ENCODE measurements at regions not wholly inside any gene's neighbourhood (a gene's known extent, or its start where the extent isn't known, plus 50 kb on each side); places are given as distances from the start of the nearest gene placed in this dataset.

- Mint-ChIP-seq H3K27me3 (no peaks in the 10 kb centered on the region), H3K27ac (no peak overlapping the region), H3K36me3 (no peaks in the 10 kb centered on the region), H3K4me3 (no peak overlapping the region), H3K4me1 (ENCODE audit: low read depth in 2 of 2) (no peaks in the 10 kb centered on the region), H3K9me3 (no peaks in the 10 kb centered on the region)
- DNase-seq (ENCODE audit: low spot score) (no peak), ATAC-seq (no peak)
Measured at GRCh38 chr6:21949211-21949801, 347.5 kb downstream of the PRL start.

- no peaks in the 10 kb centered on the region for H3K4me1 Mint-ChIP-seq (ENCODE audit: low read depth in 2 of 2)
- DNase-seq (ENCODE audit: low spot score) (no peak), ATAC-seq (no peak)
- no peaks in the 10 kb centered on the region for H3K27me3 Mint-ChIP-seq
- H3K27ac Mint-ChIP-seq: no peak overlapping the region
- no peaks in the 10 kb centered on the region for H3K36me3 Mint-ChIP-seq
- no peaks in the 10 kb centered on the region for H3K9me3 Mint-ChIP-seq
- H3K4me3 Mint-ChIP-seq: no peak overlapping the region
Measured at GRCh38 chr6:21952367-21952766, 344.5 kb downstream of the PRL start.

GRCh38 chr6:21953831-21954801 is 342.7 kb downstream of the PRL start:
- Mint-ChIP-seq H3K4me3 (no peak overlapping the region), H3K27me3 (peaks cover 0 to 6% of the 10 kb centered on the region in 2 donors), H3K36me3 (no peaks in the 10 kb centered on the region), H3K27ac (no peak overlapping the region), H3K9me3 (no peaks in the 10 kb centered on the region), H3K4me1 (ENCODE audit: low read depth in 2 of 2) (no peaks in the 10 kb centered on the region)
- DNase-seq (ENCODE audit: low spot score): no peak
- peak in 1 of 2 donors; percentile 24 for ATAC-seq

GRCh38 chr6:21955053-21955595 is 341.7 kb downstream of the PRL start:
- Mint-ChIP-seq H3K9me3 (no peaks in the 10 kb centered on the region), H3K36me3 (no peaks in the 10 kb centered on the region)
- ATAC-seq: no peak

GRCh38 chr6:21955951-21956350 is 340.9 kb downstream of the PRL start:
- Mint-ChIP-seq H3K9me3 (no peaks in the 10 kb centered on the region), H3K4me1 (ENCODE audit: low read depth in 2 of 2) (no peaks in the 10 kb centered on the region), H3K27ac (no peak overlapping the region), H3K27me3 (peaks cover 0 to 6% of the 10 kb centered on the region in 2 donors), H3K4me3 (no peak overlapping the region), H3K36me3 (no peaks in the 10 kb centered on the region)
- DNase-seq (ENCODE audit: low spot score): no peak
- ATAC-seq: no peak

More at GRCh38 chr6:21955053-21955595, 341.7 kb downstream of the PRL start:
- H3K27ac Mint-ChIP-seq: no peak overlapping the region
- peaks cover 0 to 6% of the 10 kb centered on the region in 2 donors for H3K27me3 Mint-ChIP-seq
- DNase-seq (ENCODE audit: low spot score): no peak
- no peaks in the 10 kb centered on the region for H3K4me1 Mint-ChIP-seq (ENCODE audit: low read depth in 2 of 2)
- no peak overlapping the region for H3K4me3 Mint-ChIP-seq

- no peak overlapping the region for H3K4me3 Mint-ChIP-seq
- peaks cover 0 to 6% of the 10 kb centered on the region in 2 donors for H3K27me3 Mint-ChIP-seq
- H3K36me3 Mint-ChIP-seq: no peaks in the 10 kb centered on the region
- no peaks in the 10 kb centered on the region for H3K4me1 Mint-ChIP-seq (ENCODE audit: low read depth in 2 of 2)
- no peak overlapping the region for H3K27ac Mint-ChIP-seq
- DNase-seq (ENCODE audit: low spot score): no peak
- H3K9me3 Mint-ChIP-seq: no peaks in the 10 kb centered on the region
- no peak for ATAC-seq
Measured at GRCh38 chr6:21958428-21958827, 338.4 kb downstream of the PRL start.

GRCh38 chr6:21961226-21961625 is 335.6 kb downstream of the PRL start:
- ATAC-seq: no peak
- H3K36me3 Mint-ChIP-seq: no peaks in the 10 kb centered on the region
- H3K27me3 Mint-ChIP-seq: peaks cover 0 to 6% of the 10 kb centered on the region in 2 donors
- peaks cover 0 to 5% of the 10 kb centered on the region in 2 donors for H3K4me1 Mint-ChIP-seq (ENCODE audit: low read depth in 2 of 2)
- DNase-seq (ENCODE audit: low spot score): no peak
- no peaks in the 10 kb centered on the region for H3K9me3 Mint-ChIP-seq
- H3K27ac Mint-ChIP-seq: no peak overlapping the region
- no peak overlapping the region for H3K4me3 Mint-ChIP-seq

GRCh38 chr6:21965016-21965415 is 331.8 kb downstream of the PRL start:
- no peaks in the 10 kb centered on the region for H3K9me3 Mint-ChIP-seq
- DNase-seq (ENCODE audit: low spot score) (no peak), ATAC-seq (no peak)
- H3K4me1 Mint-ChIP-seq (ENCODE audit: low read depth in 2 of 2): peaks cover 0 to 5% of the 10 kb centered on the region in 2 donors
- no peaks in the 10 kb centered on the region for H3K36me3 Mint-ChIP-seq
- H3K27ac Mint-ChIP-seq: no peak overlapping the region
- H3K27me3 Mint-ChIP-seq: no peaks in the 10 kb centered on the region
- no peak overlapping the region for H3K4me3 Mint-ChIP-seq

- H3K36me3 Mint-ChIP-seq: no peaks in the 10 kb centered on the region
- H3K4me3 Mint-ChIP-seq: no peak overlapping the region
- H3K4me1 Mint-ChIP-seq (ENCODE audit: low read depth in 2 of 2): peaks cover 0 to 5% of the 10 kb centered on the region in 2 donors
- no peak overlapping the region for H3K27ac Mint-ChIP-seq
- no peaks in the 10 kb centered on the region for H3K27me3 Mint-ChIP-seq
- ATAC-seq (no peak), DNase-seq (ENCODE audit: low spot score) (no peak)
- H3K9me3 Mint-ChIP-seq: no peaks in the 10 kb centered on the region
Measured at GRCh38 chr6:21965953-21966539, 330.8 kb downstream of the PRL start.

- Mint-ChIP-seq H3K27me3 (no peaks in the 10 kb centered on the region), H3K9me3 (no peaks in the 10 kb centered on the region), H3K4me1 (ENCODE audit: low read depth in 2 of 2) (peaks cover 0 to 5% of the 10 kb centered on the region in 2 donors), H3K36me3 (no peaks in the 10 kb centered on the region), H3K27ac (no peak overlapping the region), H3K4me3 (no peak overlapping the region)
- no peak for ATAC-seq
- DNase-seq (ENCODE audit: low spot score): no peak
Measured at GRCh38 chr6:21967056-21967974, 329.5 kb downstream of the PRL start.

- ATAC-seq: no peak
- peaks cover 0 to 5% of the 10 kb centered on the region in 2 donors for H3K4me1 Mint-ChIP-seq (ENCODE audit: low read depth in 2 of 2)
- no peak for DNase-seq (ENCODE audit: low spot score)
- H3K27ac Mint-ChIP-seq: no peak overlapping the region
- no peaks in the 10 kb centered on the region for H3K27me3 Mint-ChIP-seq
- H3K4me3 Mint-ChIP-seq: no peak overlapping the region
- H3K36me3 Mint-ChIP-seq: no peaks in the 10 kb centered on the region
- H3K9me3 Mint-ChIP-seq: no peaks in the 10 kb centered on the region
Measured at GRCh38 chr6:21968411-21968810, 328.4 kb downstream of the PRL start.

- Mint-ChIP-seq H3K9me3 (no peaks in the 10 kb centered on the region), H3K27me3 (no peaks in the 10 kb centered on the region), H3K4me3 (no peak overlapping the region), H3K36me3 (no peaks in the 10 kb centered on the region), H3K27ac (no peak overlapping the region), H3K4me1 (ENCODE audit: low read depth in 2 of 2) (peaks cover 0 to 5% of the 10 kb centered on the region in 2 donors)
- ATAC-seq (no peak), DNase-seq (ENCODE audit: low spot score) (no peak)
Measured at GRCh38 chr6:21969192-21969591, 327.6 kb downstream of the PRL start.

Measured in natural killer cell treated with Interleukin-12 subunit alpha and Interleukin-12 subunit beta and Interleukin-15 and Interleukin-18, amount 100 ng/mL, for 72 hours (primary cell).